NCI-H1417 (cell line): ENCODE measurements at regions not wholly inside any gene's neighbourhood (a gene's known extent, or its start where the extent isn't known, plus 50 kb on each side); places are given as distances from the start of the nearest gene placed in this dataset.

Experiments used
- DNase-seq, 3 experiments: peaks; one replicate each; lab custom pipeline; 2025; lab: John Stamatoyannopoulos, UW

- DNase-seq: no peak
Observed at GRCh38 chr5:33153372-33153771, 287.4 kb upstream of the TARS1 start.

- DNase-seq: no peak
Observed at GRCh38 chr5:33153831-33154230, 286.9 kb upstream of the TARS1 start.

GRCh38 chr5:33160871-33161270 lies 279.9 kb upstream of the TARS1 start:
- no peak for DNase-seq

- DNase-seq: no peak
Observed at GRCh38 chr5:33161421-33161820, 279.3 kb upstream of the TARS1 start.

- DNase-seq: peak in 1 of 3 experiments; percentile 37
Observed at GRCh38 chr5:33162057-33162456, 278.7 kb upstream of the TARS1 start.

- DNase-seq: no peak
Observed at GRCh38 chr5:33166522-33166921, 274.2 kb upstream of the TARS1 start.

GRCh38 chr5:33166948-33167347 lies 273.8 kb upstream of the TARS1 start:
- peak in 1 of 3 experiments; percentile 5 for DNase-seq

GRCh38 chr5:33167541-33167940 lies 273.2 kb upstream of the TARS1 start:
- no peak for DNase-seq

- no peak for DNase-seq
Observed at GRCh38 chr5:33170411-33170810, 270.4 kb upstream of the TARS1 start.

GRCh38 chr5:33174383-33174782 lies 266.4 kb upstream of the TARS1 start:
- no peak for DNase-seq

GRCh38 chr5:33179301-33179700 lies 261.5 kb upstream of the TARS1 start:
- DNase-seq: no peak

GRCh38 chr5:33180900-33181299 lies 259.9 kb upstream of the TARS1 start:
- DNase-seq: peak in 1 of 3 experiments; percentile 27

GRCh38 chr5:33182986-33183385 lies 257.8 kb upstream of the TARS1 start:
- DNase-seq: no peak

- DNase-seq: no peak
Observed at GRCh38 chr5:33184367-33184766, 256.4 kb upstream of the TARS1 start.

GRCh38 chr5:33188089-33188488 lies 252.7 kb upstream of the TARS1 start:
- no peak for DNase-seq

- DNase-seq: no peak
Observed at GRCh38 chr5:33194914-33195313, 245.9 kb upstream of the TARS1 start.

GRCh38 chr5:33195431-33196165 lies 245.2 kb upstream of the TARS1 start:
- no peak for DNase-seq

- no peak for DNase-seq
Observed at GRCh38 chr5:33198836-33199235, 241.9 kb upstream of the TARS1 start.

- no peak for DNase-seq
Observed at GRCh38 chr5:33203931-33204330, 236.8 kb upstream of the TARS1 start.

GRCh38 chr5:33205079-33205478 lies 235.7 kb upstream of the TARS1 start:
- DNase-seq: no peak

- DNase-seq: no peak
Observed at GRCh38 chr5:33205727-33206410, 234.9 kb upstream of the TARS1 start.

GRCh38 chr5:33206962-33207506 lies 233.7 kb upstream of the TARS1 start:
- no peak for DNase-seq

- no peak for DNase-seq
Observed at GRCh38 chr5:33209252-33209651, 231.5 kb upstream of the TARS1 start.
